H1 (cell line): ENCODE measurements at regions not wholly inside any gene's neighbourhood (a gene's known extent, or its start where the extent isn't known, plus 50 kb on each side); places are given as distances from the start of the nearest gene placed in this dataset.

ENCODE experiments used
- RFX5 ChIP-seq: IDR thresholded peaks from 2 replicates; pipeline ENCODE4 v1.6.1; 2011; ENCODE audit warnings: low read depth, low read length, improper control_type of control experiment, borderline replicate concordance
- YY1 ChIP-seq: IDR thresholded peaks from 2 replicates; pipeline ENCODE4 v1.6.1; 2011; ENCODE audit warnings: low read depth, mild to moderate bottlenecking, low read length

DNA sequence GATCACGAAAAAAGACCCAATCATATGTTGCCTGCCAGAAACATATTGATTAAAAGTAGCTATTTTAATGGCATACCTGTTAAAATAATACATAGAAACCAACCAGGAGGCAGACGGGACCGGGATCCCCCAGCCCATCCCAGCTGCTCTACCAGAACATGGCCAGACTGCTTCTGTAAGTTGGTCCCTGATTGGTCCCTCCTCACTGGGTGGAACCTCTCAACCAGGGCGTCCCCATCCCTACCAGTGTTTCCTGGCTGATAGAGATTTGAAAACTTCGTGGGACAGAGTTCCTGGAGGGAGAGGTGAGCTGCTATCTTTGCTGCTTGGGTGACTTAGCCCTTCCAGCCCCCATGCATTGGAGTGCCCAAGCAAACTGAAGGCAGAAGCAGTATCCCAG, 256.2 kb downstream of the TRAM1L1 start:
- TF ChIP-seq RFX5 (no peak), YY1 (no peak)
